ENCODE measurements at regions not wholly inside any gene's neighbourhood (a gene's known extent, or its start where the extent isn't known, plus 50 kb on each side); places are given as distances from the start of the nearest gene placed in this dataset.
A peak's percentile ranks its signal among the peaks of the same experiment; 100 is the strongest.

DNA sequence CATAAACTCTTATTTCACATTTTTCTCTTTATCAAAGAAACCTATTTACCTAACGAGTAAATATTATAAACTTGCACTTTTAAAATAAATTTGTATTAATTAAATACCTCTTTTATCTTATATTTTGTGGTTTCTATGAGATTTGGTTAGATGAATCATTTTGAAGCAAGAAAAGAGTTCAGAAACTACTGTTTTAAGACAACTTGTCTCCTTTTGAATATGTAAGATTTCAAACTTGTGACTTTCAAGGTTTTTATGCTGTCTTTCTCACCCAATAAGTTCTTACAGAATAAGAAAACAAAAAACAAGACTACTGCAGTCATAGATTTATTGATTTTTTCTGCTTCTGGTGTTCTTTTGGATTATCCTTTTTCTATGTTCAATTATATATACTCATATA, 339.0 kb downstream of the SNAPC1 start:
- DNase-seq = no peak

GRCh38 chr14:62101673-62102348, 339.6 kb downstream of the SNAPC1 start:
- DNase-seq = no peak

DNA sequence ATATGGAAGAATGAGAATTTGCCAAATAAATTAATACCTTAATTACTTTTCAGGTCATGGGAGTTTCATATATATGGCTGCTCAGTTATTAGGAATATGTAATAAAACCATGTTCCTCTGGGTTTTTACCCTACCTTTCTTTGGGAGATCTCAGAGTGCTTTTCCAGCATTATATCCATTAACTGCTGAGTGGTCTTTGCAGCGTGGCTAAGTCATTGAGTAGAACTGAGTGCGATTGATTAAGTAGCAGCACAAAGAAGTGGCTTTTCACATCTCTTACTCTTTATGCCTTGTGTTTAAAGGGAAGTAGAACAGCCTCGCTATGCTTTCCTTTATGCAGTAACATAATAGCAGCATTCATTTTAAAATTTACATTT, 340.1 kb downstream of the SNAPC1 start:
- DNase-seq = no peak

DNA sequence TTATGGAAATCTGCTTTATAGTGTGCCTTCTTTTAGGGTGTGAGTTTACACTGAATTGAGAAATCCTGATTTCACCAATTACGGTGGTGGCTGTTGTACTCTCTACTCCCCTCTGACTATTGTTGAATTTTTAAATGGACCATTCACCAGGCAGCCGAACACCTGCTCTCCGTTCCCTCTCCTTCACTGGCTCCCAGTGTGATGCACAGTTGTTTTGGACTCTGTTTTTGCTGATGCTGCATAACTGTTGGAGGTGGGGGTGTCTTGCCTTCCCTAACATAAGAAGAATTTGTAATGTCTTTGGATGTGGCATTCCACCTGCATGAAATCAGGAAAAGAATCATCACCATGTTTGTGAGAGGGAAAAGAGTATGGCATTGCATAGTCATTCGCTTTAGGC, 341.2 kb downstream of the SNAPC1 start:
- DNase-seq = no peak

DNA sequence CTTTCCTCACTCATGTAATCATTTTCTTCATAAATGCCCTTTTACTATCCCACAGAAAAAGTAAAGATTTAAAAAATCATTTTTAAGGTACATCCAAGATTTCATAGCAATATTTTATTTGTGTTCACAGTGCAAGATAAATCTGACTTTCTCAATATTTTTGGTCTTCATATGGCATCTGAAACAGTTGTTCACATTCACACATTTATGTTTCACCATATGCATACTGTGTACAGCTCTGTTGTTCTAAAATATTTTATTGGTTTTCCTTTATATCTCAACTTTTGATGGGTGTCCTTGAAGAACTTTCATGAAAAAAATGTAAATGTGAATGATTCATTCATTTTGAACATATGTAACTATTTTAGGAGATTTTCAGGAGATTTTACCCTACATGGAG, 348.7 kb downstream of the SNAPC1 start:
- no peak for DNase-seq

- peak; percentile 44 for DNase-seq
These were observed 355.0 kb downstream of the SNAPC1 start for GRCh38 chr14:62117010-62117750.

GRCh38 chr14:62117751-62118105, 355.5 kb downstream of the SNAPC1 start:
- no peak for DNase-seq

GRCh38 chr14:62118461-62118860, 356.2 kb downstream of the SNAPC1 start:
- no peak for DNase-seq

GRCh38 chr14:62118871-62119270, 356.7 kb downstream of the SNAPC1 start:
- no peak for DNase-seq

- no peak for DNase-seq
These were observed 361.7 kb downstream of the SNAPC1 start for GRCh38 chr14:62123961-62124360.

DNA sequence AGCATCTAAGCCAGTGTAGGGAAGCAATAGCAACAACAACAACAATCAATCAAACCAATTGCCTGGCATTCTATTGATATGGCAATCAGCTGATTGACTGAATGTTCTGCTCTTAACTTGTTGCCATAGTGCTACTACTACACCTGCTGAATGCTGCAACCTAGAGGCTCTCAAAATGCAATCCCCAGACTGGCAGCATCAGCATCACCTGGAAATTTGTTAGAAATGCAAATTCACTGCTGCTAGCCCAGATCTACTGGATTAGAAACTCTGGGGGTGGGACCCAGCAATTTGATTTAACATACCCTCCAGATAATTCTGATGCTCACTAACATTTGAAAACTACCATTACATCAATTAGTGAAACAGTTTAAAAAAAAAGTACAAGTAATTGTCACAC, 363.6 kb downstream of the SNAPC1 start:
- no peak for DNase-seq

DNA sequence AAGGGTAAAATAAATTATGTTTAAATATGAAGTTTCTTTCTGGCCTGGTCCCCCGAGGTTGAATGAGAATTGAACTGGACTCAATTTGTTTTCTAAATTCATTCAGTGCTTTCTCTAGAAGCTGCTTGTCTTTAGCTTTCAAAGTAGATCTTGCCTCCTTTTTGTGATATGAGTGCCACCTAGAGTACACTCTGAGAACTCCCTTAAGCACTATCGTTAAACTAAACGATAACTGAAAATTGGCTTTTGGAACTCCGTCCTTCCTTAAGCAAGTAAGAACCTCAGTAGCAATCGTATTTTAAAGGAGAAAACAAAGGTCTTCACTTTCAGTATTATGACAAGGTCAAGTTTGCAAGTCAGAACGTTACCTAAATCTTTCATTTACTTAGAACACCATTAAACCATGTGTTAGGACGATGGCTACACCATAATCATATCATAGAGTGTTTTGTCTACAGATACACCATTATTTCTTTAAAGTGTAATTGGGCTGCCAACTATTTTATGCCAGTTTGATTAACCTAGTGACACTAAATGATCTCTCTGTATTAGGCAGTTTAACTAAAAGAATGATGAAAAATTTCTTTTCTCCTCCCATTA, 364.8 kb downstream of the SNAPC1 start:
- DNase-seq = peak; percentile 49

DNA sequence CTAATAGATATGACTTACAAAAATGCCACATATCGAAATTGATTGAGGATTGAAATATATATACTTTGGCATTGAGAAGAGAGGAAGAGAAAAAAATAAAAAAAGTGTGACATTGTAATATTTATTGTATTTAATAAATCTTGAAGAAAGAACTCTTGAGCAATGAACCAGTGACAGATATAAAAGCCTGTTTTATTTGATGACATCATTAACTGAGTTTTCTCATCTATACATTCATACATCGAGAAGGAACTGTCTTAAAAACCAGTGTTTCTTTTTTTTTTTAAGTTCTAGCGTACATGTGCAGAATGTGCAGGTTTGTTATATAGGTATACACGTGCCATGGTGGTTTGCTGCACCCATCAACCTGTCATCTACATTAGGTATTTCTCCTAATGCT, 368.2 kb downstream of the SNAPC1 start:
- DNase-seq = no peak

DNA sequence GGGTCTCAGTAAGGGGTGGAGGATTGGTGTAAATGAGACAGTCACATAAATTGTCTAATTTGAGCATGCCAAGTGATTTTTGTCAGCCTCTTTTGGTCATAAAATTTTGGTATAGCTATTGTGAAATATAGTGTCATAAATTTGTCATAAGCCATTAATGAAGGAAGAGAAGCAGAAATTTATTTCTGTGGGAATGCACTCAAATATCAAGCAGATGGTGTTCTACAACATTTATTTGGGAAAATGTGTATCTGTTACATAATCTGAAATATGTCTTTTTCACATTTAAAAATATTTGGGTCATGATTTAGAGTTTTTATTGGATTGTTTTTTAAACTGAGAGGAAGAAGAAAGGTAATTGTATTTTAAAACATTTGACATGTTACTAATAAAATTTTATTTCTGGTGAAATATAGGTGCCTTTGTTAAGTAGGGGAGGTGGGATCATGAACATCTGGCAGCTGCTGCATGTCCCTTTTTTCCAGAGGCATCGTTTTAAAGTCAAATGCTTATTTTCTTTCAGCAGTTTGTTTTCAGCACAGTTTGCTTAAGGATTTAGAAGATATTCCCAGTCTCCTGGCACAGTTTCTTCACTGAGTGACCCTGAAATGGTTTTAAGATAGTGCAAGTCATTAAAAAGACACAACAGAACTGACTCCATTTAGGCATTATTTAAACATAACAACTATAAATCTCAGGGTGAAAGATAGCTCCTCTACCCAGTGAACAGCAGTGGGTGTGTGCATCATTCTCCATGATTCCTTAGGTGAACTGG, 371.7 kb downstream of the SNAPC1 start:
- no peak for DNase-seq

DNA sequence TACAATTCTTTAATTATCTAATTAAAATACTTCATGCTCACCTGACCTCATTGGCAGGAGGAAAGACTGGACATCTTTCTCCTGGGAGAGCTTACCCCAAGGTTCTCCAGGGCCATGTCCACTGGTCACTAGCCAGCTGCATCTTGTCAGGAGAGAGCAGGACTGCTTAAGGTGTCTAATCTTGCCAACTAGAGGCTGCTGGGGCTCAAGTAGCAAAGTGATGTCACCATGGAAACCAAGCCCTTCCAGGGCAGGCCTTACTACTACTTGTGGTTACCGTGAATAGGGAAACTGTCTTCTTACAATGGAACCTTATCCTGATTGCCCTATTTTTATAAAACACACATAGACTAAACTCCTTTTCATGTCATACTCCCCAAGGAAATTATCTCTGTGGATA, 376.4 kb downstream of the SNAPC1 start:
- DNase-seq = no peak

DNA sequence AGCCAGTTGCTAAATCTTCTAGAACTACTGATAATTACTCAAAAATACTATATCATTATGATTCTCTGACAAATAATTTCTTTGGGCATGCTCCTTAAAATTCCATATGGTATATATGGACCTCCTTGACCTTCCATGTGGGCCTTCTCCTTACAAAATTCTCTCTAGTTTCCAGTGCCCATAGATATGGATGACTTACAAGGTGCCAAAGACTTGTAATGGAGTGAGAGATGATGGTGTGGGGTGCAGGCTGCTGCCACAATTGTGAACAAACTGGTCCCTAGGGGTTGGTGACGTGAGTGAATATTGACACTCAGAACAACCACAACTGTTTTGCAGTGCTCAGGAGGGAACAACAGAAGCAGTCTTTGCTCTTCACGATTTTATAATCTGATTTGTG, 378.9 kb downstream of the SNAPC1 start:
- no peak for DNase-seq

DNA sequence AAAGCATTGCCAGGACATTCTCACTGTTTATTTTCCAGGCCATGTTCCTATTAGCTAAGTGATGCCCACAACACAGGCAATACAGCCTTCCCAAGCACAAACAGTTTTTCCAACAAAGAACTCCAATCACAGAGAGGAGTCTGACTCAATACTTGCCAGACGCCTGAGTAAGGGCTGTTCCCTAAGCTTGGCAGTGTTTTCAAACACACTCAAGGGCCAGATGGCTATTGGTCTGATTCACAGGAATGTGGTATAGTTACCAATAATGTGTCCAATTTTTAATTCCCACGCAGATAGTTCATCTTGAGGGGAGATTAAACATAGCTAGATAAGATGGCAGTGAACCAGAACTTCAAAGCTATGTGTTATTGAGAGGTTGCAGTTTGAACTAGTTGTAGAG, 381.0 kb downstream of the SNAPC1 start:
- no peak for DNase-seq

GRCh38 chr14:62144863-62145262, 382.6 kb downstream of the SNAPC1 start:
- DNase-seq = no peak

GRCh38 chr14:62146030-62146429, 383.8 kb downstream of the SNAPC1 start:
- DNase-seq = no peak

GRCh38 chr14:62156052-62156451, 393.8 kb downstream of the SNAPC1 start:
- DNase-seq = no peak

- no peak for DNase-seq
These were observed 396.6 kb downstream of the SNAPC1 start for GRCh38 chr14:62158779-62159178.

GRCh38 chr14:62159314-62159713, 397.1 kb downstream of the SNAPC1 start:
- no peak for DNase-seq

DNA sequence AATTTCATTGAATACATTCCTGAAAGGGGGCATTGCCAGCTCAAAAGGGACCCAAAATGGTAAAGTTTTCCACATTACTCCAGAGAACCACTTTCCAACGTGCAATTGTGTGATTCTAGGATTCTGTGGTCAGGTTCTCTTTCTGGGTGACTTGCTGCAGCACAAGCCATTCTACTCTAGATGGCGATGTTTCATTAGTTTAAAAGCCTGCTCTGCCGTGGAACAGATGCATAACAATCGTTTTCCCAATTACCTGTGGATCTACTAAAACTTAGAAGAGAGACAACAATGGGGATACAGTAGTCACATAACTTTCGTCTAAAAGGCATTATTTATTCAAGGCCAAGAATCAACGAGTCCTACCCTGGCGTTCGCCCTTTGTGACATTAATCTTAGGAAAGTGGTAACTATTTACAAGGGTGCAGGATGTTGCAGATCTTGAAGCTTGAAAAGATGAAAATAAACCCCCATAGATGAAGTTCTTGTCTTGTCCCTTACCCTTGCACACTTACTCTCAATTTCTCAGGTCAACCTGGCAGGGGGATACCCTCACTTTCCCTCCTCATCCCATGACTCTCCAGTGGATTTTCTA, 400.9 kb downstream of the SNAPC1 start:
- DNase-seq = peak; percentile 23
